ENCODE measurements at regions not wholly inside any gene's neighbourhood (a gene's known extent, or its start where the extent isn't known, plus 50 kb on each side); places are given as distances from the start of the nearest gene placed in this dataset.
"Not testable (repeated sequence)": the region's sequence is repeated elsewhere in the genome, so short reads cannot be mapped to it uniquely, and the experiment has no call there.

DNA sequence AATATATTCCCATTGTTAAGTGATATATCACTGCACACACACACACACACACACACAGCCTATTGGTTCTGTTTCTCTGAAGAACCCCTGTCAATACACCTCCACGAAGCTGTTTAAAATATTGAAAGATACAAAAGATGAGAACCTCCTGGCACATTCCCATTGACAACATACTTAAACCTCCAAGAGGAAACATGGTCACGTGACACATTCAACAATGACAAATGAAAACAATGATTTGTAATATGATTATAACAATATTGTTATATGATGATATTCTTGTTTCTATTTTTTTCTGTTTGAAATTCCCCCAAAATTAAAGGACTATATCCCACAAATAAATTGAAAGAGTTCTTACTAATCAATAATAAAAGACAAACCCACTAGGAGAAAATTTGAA is 1344.9 kb downstream of the BRD1 start:
- peaks cover 3 to 31% of the 10 kb centered on the region in 2 experiments; a peak in 4 of 5 replicates for H3K27me3 ChIP-seq (ENCODE audit: control insufficient read depth in 1 of 2, insufficient read depth in 2 of 2, low read length in 2 of 2)
- 5% methylated on average over 2 of the region's 2 CpGs for WGBS (ENCODE audit: low lambda C conversion rate)

DNA sequence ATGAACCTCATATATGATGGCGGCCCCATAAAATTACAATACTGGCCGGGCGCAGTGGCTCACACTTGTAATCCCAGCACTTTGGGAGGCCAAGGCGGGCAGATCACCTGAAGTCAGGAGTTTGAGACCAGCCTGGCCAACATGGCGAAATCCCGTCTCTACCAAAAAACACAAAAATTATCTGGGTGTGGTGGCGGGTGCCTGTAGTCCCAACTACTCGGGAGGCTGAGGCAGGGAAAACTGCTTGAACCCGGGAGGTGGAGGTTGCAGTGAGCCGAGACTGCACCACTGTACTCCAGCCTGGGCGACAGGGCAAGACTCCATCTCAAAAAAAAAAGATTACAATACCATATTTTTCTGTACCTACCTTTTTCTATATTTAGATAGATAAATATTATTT is 1345.5 kb downstream of the BRD1 start:
- H3K79me2 ChIP-seq (ENCODE audit: insufficient read depth, low read length); FAIRE-seq; H4K20me1 ChIP-seq (ENCODE audit: insufficient read depth, low read length); DNase-seq (ENCODE audit: low spot score); CTCF ChIA-PET (ENCODE audit: low intra/inter-chr PET ratio, low total read pairs); POLR2A ChIA-PET; ATAC-seq; H2AFZ ChIP-seq (ENCODE audit: low read length); H3K36me3 ChIP-seq (replicated peaks in 1 of 2; ENCODE audit: control insufficient read depth in 1 of 2, insufficient read depth in 2 of 2, low read length in 2 of 2); H3K9ac ChIP-seq (ENCODE audit: insufficient read depth, low read depth, low read length); intact Hi-C loops (cut with micrococcal nuclease; ENCODE audit: unreplicated experiment); BruUV-seq (replicated peaks); H3K9me3 ChIP-seq (ENCODE audit: low read length); H3K4me2 ChIP-seq (ENCODE audit: low read depth, low read length); H3K4me1 ChIP-seq (ENCODE audit: insufficient read depth, low read length); H3K27ac ChIP-seq (ENCODE audit: extremely low read length, insufficient read depth, low read length); H3K4me3 ChIP-seq (replicated peaks in 1 of 3; ENCODE audit: insufficient read depth in 1 of 3, low read depth in 2 of 3, low read length in 3 of 3): not testable (repeated sequence)
- H3K27me3 ChIP-seq (ENCODE audit: control insufficient read depth in 1 of 2, insufficient read depth in 2 of 2, low read length in 2 of 2) = peaks cover 3 to 31% of the 10 kb centered on the region in 2 experiments; a peak in 4 of 5 replicates
- in situ Hi-C loops (cut with HindIII; ENCODE audit: extremely low pct_ligation_motif_present, low pct_unique_long_range_greater_than_20kb) = loop anchor here (25.0 kb wide), 1 partner anchor 1270 kb away; no protein-coding TSS in a partner anchor
- WGBS (ENCODE audit: low lambda C conversion rate) = 24% methylated on average over 10 of the region's 11 CpGs

More for the DNA sequence above, 1344.9 kb downstream of the BRD1 start:
- no peak for FAIRE-seq
- Histone ChIP-seq H3K9me3 (ENCODE audit: low read length) (no peaks in the 10 kb centered on the region), H3K4me2 (ENCODE audit: low read depth, low read length) (no peak overlapping the region), H3K4me3 (replicated peaks in 1 of 3; ENCODE audit: insufficient read depth in 1 of 3, low read depth in 2 of 3, low read length in 3 of 3) (no peak overlapping the region), H3K36me3 (replicated peaks in 1 of 2; ENCODE audit: control insufficient read depth in 1 of 2, insufficient read depth in 2 of 2, low read length in 2 of 2) (no peaks in the 10 kb centered on the region), H2AFZ (ENCODE audit: low read length) (no peak overlapping the region), H3K4me1 (ENCODE audit: insufficient read depth, low read length) (no peaks in the 10 kb centered on the region), H4K20me1 (ENCODE audit: insufficient read depth, low read length) (no peaks in the 10 kb centered on the region), H3K9ac (ENCODE audit: insufficient read depth, low read depth, low read length) (no peak overlapping the region), H3K27ac (ENCODE audit: extremely low read length, insufficient read depth, low read length) (no peak overlapping the region), H3K79me2 (ENCODE audit: insufficient read depth, low read length) (no peaks in the 10 kb centered on the region)
- BruUV-seq (replicated peaks) = no TSS peak
- TF ChIP-seq ZNF570 (CRISPR knock-in tag; IDR thresholded peaks at IDR 0.05; ENCODE audit: borderline replicate concordance) (no peak), RAD51 (IDR thresholded peaks at IDR 0.05; ENCODE audit: borderline replicate concordance) (peak; percentile 91), ZNF607 (CRISPR knock-in tag; IDR thresholded peaks at IDR 0.05; ENCODE audit: borderline replicate concordance) (no peak)
- TF ChIP-seq, protein P1, sequence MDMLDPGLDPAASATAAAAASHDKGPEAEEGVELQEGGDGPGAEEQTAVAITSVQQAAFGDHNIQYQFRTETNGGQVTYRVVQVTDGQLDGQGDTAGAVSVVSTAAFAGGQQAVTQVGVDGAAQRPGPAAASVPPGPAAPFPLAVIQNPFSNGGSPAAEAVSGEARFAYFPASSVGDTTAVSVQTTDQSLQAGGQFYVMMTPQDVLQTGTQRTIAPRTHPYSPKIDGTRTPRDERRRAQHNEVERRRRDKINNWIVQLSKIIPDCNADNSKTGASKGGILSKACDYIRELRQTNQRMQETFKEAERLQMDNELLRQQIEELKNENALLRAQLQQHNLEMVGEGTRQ (IDR thresholded peaks at IDR 0.05; ENCODE audit: low read depth, low read length) = peak; percentile 50; the same call in 1 of the 2 replicates
- TF ChIP-seq, protein P1 (CRISPR knock-in tag; IDR thresholded peaks at IDR 0.05; ENCODE audit: borderline replicate concordance) = no peak
- ATAC-seq = no peak
- in situ Hi-C loops (cut with HindIII; ENCODE audit: extremely low pct_ligation_motif_present, low pct_unique_long_range_greater_than_20kb) (loop anchor here (25.0 kb wide), 1 partner anchor 1270 kb away; no protein-coding TSS in a partner anchor), intact Hi-C loops (cut with micrococcal nuclease; ENCODE audit: unreplicated experiment) (no loop called here)
- ChIA-PET CTCF (ENCODE audit: low intra/inter-chr PET ratio, low total read pairs) (no interaction called here), POLR2A (no interaction called here)
- DNase-seq (ENCODE audit: low spot score) = no peak

Measured in HepG2 (cell line).